GM18511 (cell line): ENCODE measurements at regions not wholly inside any gene's neighbourhood (a gene's known extent, or its start where the extent isn't known, plus 50 kb on each side); places are given as distances from the start of the nearest gene placed in this dataset.
"Not testable (repeated sequence)": the region's sequence is repeated elsewhere in the genome, so short reads cannot be mapped to it uniquely, and the experiment has no call there.

ENCODE experiments used
- ATAC-seq: cut with Tn5 transposase; IDR thresholded peaks from one replicate; pipeline ENCODE4 v1.9.1; 2021; ENCODE audit warnings: mild to moderate bottlenecking, moderate library complexity; ENCODE audit not compliant: unreplicated experiment

- no peak for ATAC-seq
Measured at GRCh38 chr14:83709116-83709515, 1820.8 kb upstream of the FLRT2 start.

- ATAC-seq, result no peak
Measured at GRCh38 chr14:83711046-83711445, 1818.9 kb upstream of the FLRT2 start.

- no peak for ATAC-seq
Measured at GRCh38 chr14:83712418-83713129, 1817.4 kb upstream of the FLRT2 start.

GRCh38 chr14:83713732-83714131 lies 1816.2 kb upstream of the FLRT2 start:
- ATAC-seq, result no peak

GRCh38 chr14:83714151-83714550 lies 1815.8 kb upstream of the FLRT2 start:
- ATAC-seq, result no peak

- not testable (repeated sequence) for ATAC-seq
Measured at GRCh38 chr14:83719435-83719834, 1810.5 kb upstream of the FLRT2 start.

- no peak for ATAC-seq
Measured at GRCh38 chr14:83733670-83734069, 1796.3 kb upstream of the FLRT2 start.

- no peak for ATAC-seq
Measured at GRCh38 chr14:83734431-83734830, 1795.5 kb upstream of the FLRT2 start.

- ATAC-seq, result no peak
Measured at GRCh38 chr14:83741269-83741668, 1788.7 kb upstream of the FLRT2 start.

- no peak for ATAC-seq
Measured at GRCh38 chr14:83744224-83744623, 1785.7 kb upstream of the FLRT2 start.

- ATAC-seq, result no peak
Measured at GRCh38 chr14:83744891-83745290, 1785.1 kb upstream of the FLRT2 start.

GRCh38 chr14:83746336-83746735 lies 1783.6 kb upstream of the FLRT2 start:
- ATAC-seq, result no peak

GRCh38 chr14:83757916-83758315 lies 1772.0 kb upstream of the FLRT2 start:
- no peak for ATAC-seq

- ATAC-seq, result no peak
Measured at GRCh38 chr14:83764656-83765599, 1765.0 kb upstream of the FLRT2 start.

GRCh38 chr14:83777516-83777915 lies 1752.4 kb upstream of the FLRT2 start:
- no peak for ATAC-seq

- ATAC-seq, result no peak
Measured at GRCh38 chr14:83779266-83779665, 1750.7 kb upstream of the FLRT2 start.

GRCh38 chr14:83780321-83780720 lies 1749.6 kb upstream of the FLRT2 start:
- ATAC-seq, result no peak

GRCh38 chr14:83798421-83798820 lies 1731.5 kb upstream of the FLRT2 start:
- ATAC-seq, result no peak

GRCh38 chr14:83799233-83799632 lies 1730.7 kb upstream of the FLRT2 start:
- no peak for ATAC-seq

- no peak for ATAC-seq
Measured at GRCh38 chr14:83814896-83815295, 1715.0 kb upstream of the FLRT2 start.

GRCh38 chr14:83816761-83817160 lies 1713.2 kb upstream of the FLRT2 start:
- ATAC-seq, result no peak

GRCh38 chr14:83825843-83826242 lies 1704.1 kb upstream of the FLRT2 start:
- no peak for ATAC-seq
